ENCODE measurements at regions not wholly inside any gene's neighbourhood (a gene's known extent, or its start where the extent isn't known, plus 50 kb on each side); places are given as distances from the start of the nearest gene placed in this dataset.

DNA sequence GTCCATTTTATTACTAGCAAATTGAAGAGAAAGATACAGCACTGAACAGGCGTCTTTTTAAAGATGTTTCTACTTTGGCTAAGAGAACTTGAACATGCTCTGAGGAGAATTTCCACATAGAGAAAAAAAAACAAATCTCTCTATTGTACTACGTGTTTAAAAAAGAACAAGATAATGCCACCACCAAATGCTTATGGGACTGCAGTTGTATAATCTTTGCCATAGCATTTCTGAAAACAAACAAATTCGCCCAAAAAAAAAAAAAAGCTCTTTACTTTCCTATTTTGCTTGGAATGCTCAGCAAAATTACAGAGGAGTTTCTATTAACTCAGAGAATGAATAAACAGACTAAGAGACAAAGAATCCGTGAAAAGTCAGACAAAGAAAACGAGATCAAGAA lies 114.2 kb downstream of the CNTN3 start:
- TF ChIP-seq, protein P1, sequence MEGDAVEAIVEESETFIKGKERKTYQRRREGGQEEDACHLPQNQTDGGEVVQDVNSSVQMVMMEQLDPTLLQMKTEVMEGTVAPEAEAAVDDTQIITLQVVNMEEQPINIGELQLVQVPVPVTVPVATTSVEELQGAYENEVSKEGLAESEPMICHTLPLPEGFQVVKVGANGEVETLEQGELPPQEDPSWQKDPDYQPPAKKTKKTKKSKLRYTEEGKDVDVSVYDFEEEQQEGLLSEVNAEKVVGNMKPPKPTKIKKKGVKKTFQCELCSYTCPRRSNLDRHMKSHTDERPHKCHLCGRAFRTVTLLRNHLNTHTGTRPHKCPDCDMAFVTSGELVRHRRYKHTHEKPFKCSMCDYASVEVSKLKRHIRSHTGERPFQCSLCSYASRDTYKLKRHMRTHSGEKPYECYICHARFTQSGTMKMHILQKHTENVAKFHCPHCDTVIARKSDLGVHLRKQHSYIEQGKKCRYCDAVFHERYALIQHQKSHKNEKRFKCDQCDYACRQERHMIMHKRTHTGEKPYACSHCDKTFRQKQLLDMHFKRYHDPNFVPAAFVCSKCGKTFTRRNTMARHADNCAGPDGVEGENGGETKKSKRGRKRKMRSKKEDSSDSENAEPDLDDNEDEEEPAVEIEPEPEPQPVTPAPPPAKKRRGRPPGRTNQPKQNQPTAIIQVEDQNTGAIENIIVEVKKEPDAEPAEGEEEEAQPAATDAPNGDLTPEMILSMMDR (IDR thresholded peaks at IDR 0.05) = no peak
- no peak for TF ChIP-seq POLR2A (IDR thresholded peaks at IDR 0.05)

All from esophagus squamous epithelium (tissue), 4 donors.